Retinal pigment epithelial cell (primary cell): ENCODE measurements at regions not wholly inside any gene's neighbourhood (a gene's known extent, or its start where the extent isn't known, plus 50 kb on each side); places are given as distances from the start of the nearest gene placed in this dataset.

Experiments used
- DNase-seq: peaks from one replicate; pipeline ENCODE4 v3.0.0-alpha.2; 2010; ENCODE audit warnings: low read depth
- H3K4me3 ChIP-seq: 2 replicates; pipeline ENCODE4 v1.5.1; 2011; ENCODE audit warnings: mild to moderate bottlenecking, low read length, control low read depth, moderate library complexity
- CTCF ChIP-seq: conservative IDR thresholded peaks from 2 replicates; pipeline ENCODE4 v1.5.1; 2011; ENCODE audit warnings: low read depth, low read length, control low read depth, inconsistent platforms

GRCh38 chr1:60960891-60961461, 121.4 kb upstream of the NFIA start:
- H3K4me3 ChIP-seq, result no peak overlapping the region
- no peak for DNase-seq
- TF ChIP-seq CTCF, result no peak

GRCh38 chr1:60959701-60960100, 122.7 kb upstream of the NFIA start:
- DNase-seq, result no peak
- H3K4me3 ChIP-seq, result no peak overlapping the region
- no peak for TF ChIP-seq CTCF

- H3K4me3 ChIP-seq, result no peak overlapping the region
- TF ChIP-seq CTCF, result no peak
- DNase-seq, result no peak
Observed at GRCh38 chr1:60958001-60958400, 124.4 kb upstream of the NFIA start.

- TF ChIP-seq CTCF, result no peak
Observed at GRCh38 chr1:60956520-60956919, 125.8 kb upstream of the NFIA start.

GRCh38 chr1:60952612-60953111, 129.7 kb upstream of the NFIA start:
- no peak overlapping the region for H3K4me3 ChIP-seq

More at GRCh38 chr1:60956520-60956919, 125.8 kb upstream of the NFIA start:
- DNase-seq, result no peak
- H3K4me3 ChIP-seq, result no peak overlapping the region

GRCh38 chr1:60950224-60951063, 131.9 kb upstream of the NFIA start:
- no peak for TF ChIP-seq CTCF
- DNase-seq, result no peak
- no peak overlapping the region for H3K4me3 ChIP-seq

More at GRCh38 chr1:60952612-60953111, 129.7 kb upstream of the NFIA start:
- TF ChIP-seq CTCF, result no peak
- no peak for DNase-seq

- H3K4me3 ChIP-seq, result no peak overlapping the region
- no peak for DNase-seq
- no peak for TF ChIP-seq CTCF
Observed at GRCh38 chr1:60949826-60950197, 132.5 kb upstream of the NFIA start.
